ENCODE measurements at regions not wholly inside any gene's neighbourhood (a gene's known extent, or its start where the extent isn't known, plus 50 kb on each side); places are given as distances from the start of the nearest gene placed in this dataset.

- Histone ChIP-seq H3K36me3 (ENCODE audit: insufficient read depth, low read length) (no peaks in the 10 kb centered on the region), H3K9me2 (ENCODE audit: low read depth, low read length) (no peaks in the 10 kb centered on the region), H3F3A (ENCODE audit: insufficient read depth, low read length) (no peaks in the 10 kb centered on the region), H2AFZ (ENCODE audit: low read length) (no peak overlapping the region), H3K9me3 (ENCODE audit: low read length) (no peaks in the 10 kb centered on the region), H3K9ac (ENCODE audit: low read length) (no peak overlapping the region), H4K20me1 (ENCODE audit: insufficient read depth, low read length) (no peaks in the 10 kb centered on the region), H3K27ac (ENCODE audit: low read depth, low read length, poor library complexity, severe bottlenecking) (no peak overlapping the region), H3K4me3 (ENCODE audit: low read depth, low read length, poor library complexity, severe bottlenecking) (no peak overlapping the region), H3K4me1 (ENCODE audit: insufficient read depth, low read length, severe bottlenecking) (no peaks in the 10 kb centered on the region), H3K27me3 (ENCODE audit: insufficient read depth, low read length) (no peaks in the 10 kb centered on the region), H3K4me2 (ENCODE audit: low read length) (no peak overlapping the region), H3K79me2 (ENCODE audit: insufficient read depth, low read length) (no peaks in the 10 kb centered on the region)
- no peak for TF ChIP-seq CTCF (IDR thresholded peaks at IDR 0.05; ENCODE audit: low read length)
- TF ChIP-seq EZH2 (IDR thresholded peaks at IDR 0.05; ENCODE audit: borderline replicate concordance, low read length): no peak
Observed at GRCh38 chr14:84885061-84885460, 644.9 kb upstream of the FLRT2 start.

- no peak overlapping the region for H3K4me2 ChIP-seq (ENCODE audit: low read length)
- H3K4me3 ChIP-seq (ENCODE audit: low read depth, low read length, poor library complexity, severe bottlenecking): no peak overlapping the region
- no peaks in the 10 kb centered on the region for H3K4me1 ChIP-seq (ENCODE audit: insufficient read depth, low read length, severe bottlenecking)
- no peaks in the 10 kb centered on the region for H3K79me2 ChIP-seq (ENCODE audit: insufficient read depth, low read length)
- H4K20me1 ChIP-seq (ENCODE audit: insufficient read depth, low read length): no peaks in the 10 kb centered on the region
- no peak overlapping the region for H2AFZ ChIP-seq (ENCODE audit: low read length)
- no peaks in the 10 kb centered on the region for H3K9me2 ChIP-seq (ENCODE audit: low read depth, low read length)
- no peak overlapping the region for H3K9ac ChIP-seq (ENCODE audit: low read length)
- TF ChIP-seq CTCF (IDR thresholded peaks at IDR 0.05; ENCODE audit: low read length) (no peak), EZH2 (IDR thresholded peaks at IDR 0.05; ENCODE audit: borderline replicate concordance, low read length) (no peak)
- no peaks in the 10 kb centered on the region for H3F3A ChIP-seq (ENCODE audit: insufficient read depth, low read length)
- H3K9me3 ChIP-seq (ENCODE audit: low read length): no peaks in the 10 kb centered on the region
- H3K27me3 ChIP-seq (ENCODE audit: insufficient read depth, low read length): no peaks in the 10 kb centered on the region
- no peaks in the 10 kb centered on the region for H3K36me3 ChIP-seq (ENCODE audit: insufficient read depth, low read length)
- no peak overlapping the region for H3K27ac ChIP-seq (ENCODE audit: low read depth, low read length, poor library complexity, severe bottlenecking)
Observed at GRCh38 chr14:84891404-84891803, 638.5 kb upstream of the FLRT2 start.

DNA sequence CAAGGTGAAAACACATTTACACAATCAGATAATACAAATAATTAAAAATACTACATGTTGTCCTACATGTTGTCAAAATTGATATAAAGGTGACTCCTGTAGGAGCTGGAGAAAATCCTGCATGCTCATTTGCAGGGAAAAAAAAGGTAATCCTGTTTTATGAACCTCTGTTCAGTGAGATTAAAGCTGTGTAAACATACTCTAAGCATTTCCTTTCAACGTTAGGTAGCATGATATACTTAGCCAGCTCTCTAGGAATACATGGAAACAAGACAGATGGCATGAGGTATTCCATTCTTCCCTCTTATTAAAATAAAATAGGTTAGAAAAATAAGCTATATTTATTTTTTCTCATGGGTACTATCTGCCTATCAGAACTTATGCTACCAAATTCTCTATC is 635.7 kb upstream of the FLRT2 start:
- Histone ChIP-seq H3K9ac (ENCODE audit: low read length) (no peak overlapping the region), H3K27me3 (ENCODE audit: insufficient read depth, low read length) (no peaks in the 10 kb centered on the region), H3K4me1 (ENCODE audit: insufficient read depth, low read length, severe bottlenecking) (no peaks in the 10 kb centered on the region), H2AFZ (ENCODE audit: low read length) (no peak overlapping the region), H3K27ac (ENCODE audit: low read depth, low read length, poor library complexity, severe bottlenecking) (no peak overlapping the region), H3K9me3 (ENCODE audit: low read length) (no peaks in the 10 kb centered on the region), H4K20me1 (ENCODE audit: insufficient read depth, low read length) (no peaks in the 10 kb centered on the region), H3K79me2 (ENCODE audit: insufficient read depth, low read length) (no peaks in the 10 kb centered on the region), H3F3A (ENCODE audit: insufficient read depth, low read length) (no peaks in the 10 kb centered on the region), H3K36me3 (ENCODE audit: insufficient read depth, low read length) (no peaks in the 10 kb centered on the region), H3K4me3 (ENCODE audit: low read depth, low read length, poor library complexity, severe bottlenecking) (no peak overlapping the region), H3K9me2 (ENCODE audit: low read depth, low read length) (no peaks in the 10 kb centered on the region), H3K4me2 (ENCODE audit: low read length) (no peak overlapping the region)
- TF ChIP-seq EZH2 (IDR thresholded peaks at IDR 0.05; ENCODE audit: borderline replicate concordance, low read length): no peak
- TF ChIP-seq CTCF (IDR thresholded peaks at IDR 0.05; ENCODE audit: low read length): no peak
